HG03039 (cell line): ENCODE measurements at regions not wholly inside any gene's neighbourhood (a gene's known extent, or its start where the extent isn't known, plus 50 kb on each side); places are given as distances from the start of the nearest gene placed in this dataset.
"Not testable (repeated sequence)": the region's sequence is repeated elsewhere in the genome, so short reads cannot be mapped to it uniquely, and the experiment has no call there.

Source experiments
- ATAC-seq: cut with Tn5 transposase; IDR thresholded peaks from one replicate; pipeline ENCODE4 v1.9.1; 2021; ENCODE audit warnings: mild to moderate bottlenecking, moderate library complexity; ENCODE audit not compliant: unreplicated experiment

DNA sequence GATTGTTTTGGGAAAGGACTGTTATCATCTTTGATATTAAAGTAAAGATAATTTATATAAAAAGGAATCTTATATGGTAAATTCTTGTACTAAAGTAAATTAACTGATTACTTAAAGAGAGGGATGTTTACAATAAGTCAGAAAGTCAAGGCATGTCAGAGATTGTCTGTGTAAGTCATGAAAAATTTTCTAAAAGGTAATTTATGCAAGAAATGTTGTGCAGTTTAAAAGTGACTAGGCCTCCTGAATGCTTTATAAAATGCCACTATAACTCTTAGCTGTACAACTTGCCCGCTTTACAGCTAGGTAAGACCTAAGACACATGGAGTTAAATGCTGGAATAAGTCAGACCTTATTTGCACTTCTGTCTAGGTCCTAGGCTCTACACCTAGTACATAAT, 692.9 kb downstream of the GBE1 start:
- no peak for ATAC-seq

DNA sequence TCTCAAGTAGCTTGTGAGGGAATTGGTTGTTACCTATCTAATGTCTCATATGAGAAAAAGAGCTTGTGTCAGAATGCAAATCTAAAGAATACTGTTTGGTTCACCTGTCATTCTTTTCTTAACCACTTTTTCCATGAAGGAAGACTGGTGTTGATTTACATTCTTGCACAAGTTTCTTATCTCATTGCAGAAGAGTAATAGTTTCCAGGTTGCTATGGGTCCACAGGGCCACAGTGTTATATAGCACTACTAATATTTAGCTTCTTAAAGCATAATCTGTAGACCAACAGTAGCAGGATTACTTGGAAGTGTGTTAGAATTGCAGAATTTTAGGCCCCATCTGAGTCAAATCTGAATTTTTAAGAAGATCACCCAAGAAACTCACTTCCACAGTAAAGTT, 697.5 kb downstream of the GBE1 start:
- ATAC-seq = no peak

DNA sequence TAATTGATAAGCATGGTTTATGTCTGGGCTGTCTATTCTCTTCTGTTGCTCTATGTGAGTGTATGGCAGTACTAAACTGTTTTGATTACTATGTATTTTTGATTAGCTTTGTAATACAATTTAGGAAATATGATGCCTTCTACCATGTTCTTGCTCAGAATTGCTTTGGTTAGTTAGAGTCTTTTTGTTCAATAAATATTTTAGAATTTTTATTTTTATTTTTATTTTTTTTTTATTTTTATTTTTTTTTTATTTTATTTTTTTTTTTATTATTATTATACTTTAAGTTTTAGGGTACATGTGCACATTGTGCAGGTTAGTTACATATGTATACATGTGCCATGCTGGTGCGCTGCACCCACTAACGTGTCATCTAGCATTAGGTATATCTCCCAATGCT, 710.3 kb downstream of the GBE1 start:
- ATAC-seq = not testable (repeated sequence)

DNA sequence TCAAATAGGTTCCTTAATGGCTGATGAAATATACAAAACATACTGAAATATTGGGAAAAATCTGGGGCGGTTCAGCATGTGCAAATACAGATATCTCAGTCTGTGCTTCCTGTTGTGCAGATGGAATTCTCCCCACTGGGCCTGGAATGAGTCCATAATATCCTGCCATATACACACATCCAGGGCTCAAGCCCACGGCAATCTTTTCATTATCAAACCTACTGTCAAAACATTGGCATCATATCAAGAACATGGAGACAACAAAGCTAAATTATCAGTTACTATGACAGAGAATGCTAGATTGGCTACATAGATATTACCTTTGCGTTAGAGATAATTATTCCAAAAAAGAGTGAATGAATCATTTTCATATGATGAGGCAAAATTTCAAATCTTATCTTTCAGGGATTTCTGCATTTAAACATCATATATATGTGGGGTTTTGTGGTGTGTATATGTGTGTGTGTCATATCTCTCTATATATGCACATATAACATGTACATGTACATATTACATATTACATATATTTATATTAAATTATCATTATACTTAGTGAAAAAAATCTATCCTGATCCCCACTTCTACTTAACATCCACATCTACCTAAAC, 713.3 kb downstream of the GBE1 start:
- ATAC-seq = no peak

DNA sequence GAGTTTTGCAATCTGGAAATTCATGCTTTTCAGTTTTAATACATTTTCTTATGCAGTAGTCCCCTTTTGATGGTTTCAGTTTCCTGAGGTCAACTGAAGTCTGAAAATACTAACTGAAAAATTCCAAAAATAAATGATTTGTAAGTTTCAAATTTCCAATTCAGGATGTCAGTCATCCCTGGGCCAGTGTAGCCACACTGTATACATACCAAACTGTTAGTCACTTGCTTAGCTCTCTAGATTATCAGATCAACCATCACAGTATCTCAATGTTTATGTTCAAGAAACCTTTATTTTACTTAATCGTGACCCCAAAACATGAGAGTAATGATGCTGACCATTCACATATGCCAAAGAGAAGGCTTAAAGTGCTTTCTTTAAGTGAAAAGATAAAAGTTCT, 715.5 kb downstream of the GBE1 start:
- ATAC-seq = no peak

DNA sequence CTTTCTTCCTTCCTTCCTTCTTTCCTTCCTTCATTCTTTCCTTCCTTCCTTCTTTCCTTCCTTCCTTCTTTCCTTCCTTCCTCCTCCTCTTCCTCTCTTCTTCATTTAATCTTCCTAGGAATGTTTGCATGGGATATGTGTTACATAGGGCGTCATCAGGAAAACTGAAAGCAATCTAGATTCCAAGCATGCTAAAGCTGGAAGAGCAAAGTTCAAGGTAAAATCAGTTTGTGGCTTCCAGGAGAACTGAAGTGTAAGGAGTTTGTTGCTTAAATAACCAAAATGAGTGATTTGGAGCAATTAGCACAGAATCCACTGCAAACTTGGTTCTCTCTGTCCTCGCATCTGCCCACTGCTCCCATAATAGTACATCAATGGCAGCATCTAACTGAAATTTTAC, 716.2 kb downstream of the GBE1 start:
- ATAC-seq = no peak

DNA sequence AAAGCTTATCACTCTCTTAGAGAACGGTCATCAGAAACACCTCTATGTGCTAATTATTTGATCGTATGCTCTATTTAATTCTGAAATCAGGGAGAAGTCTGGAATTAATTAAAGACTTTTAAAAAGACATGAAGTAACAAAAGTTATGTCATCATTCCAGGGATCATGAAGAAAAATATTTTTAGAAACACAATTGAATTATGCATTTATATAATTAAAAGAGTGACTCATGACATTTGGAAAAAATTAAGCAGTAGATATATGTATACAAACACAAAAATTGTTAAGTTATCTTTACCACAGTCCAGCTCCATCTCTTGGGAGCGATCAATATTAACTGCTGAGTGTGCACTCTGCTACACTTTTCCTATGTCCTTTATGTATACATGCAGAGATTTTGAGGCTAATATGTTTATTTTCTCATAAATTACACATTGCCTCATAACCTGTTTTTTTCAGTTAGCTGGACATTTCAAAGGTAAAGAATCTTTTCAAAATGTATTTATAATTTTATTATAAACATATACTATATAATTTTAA, 717.7 kb downstream of the GBE1 start:
- no peak for ATAC-seq

DNA sequence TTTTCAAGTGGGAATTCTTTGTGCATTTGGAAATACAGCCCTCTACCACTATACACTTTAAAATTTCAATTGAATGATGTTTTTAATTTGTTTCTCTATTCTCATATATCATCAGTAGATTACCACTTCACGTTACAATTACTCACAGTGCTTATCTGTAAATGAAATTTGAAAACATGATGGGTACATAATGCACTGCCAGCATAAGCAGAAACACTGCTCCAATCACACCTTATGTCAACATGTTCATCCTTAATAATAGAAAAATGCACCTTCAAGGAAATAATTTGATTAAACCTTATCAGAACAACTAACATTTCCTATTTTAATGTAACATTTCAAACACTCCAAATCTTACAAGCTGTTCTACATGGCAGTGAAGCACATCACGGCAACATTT, 718.4 kb downstream of the GBE1 start:
- no peak for ATAC-seq

DNA sequence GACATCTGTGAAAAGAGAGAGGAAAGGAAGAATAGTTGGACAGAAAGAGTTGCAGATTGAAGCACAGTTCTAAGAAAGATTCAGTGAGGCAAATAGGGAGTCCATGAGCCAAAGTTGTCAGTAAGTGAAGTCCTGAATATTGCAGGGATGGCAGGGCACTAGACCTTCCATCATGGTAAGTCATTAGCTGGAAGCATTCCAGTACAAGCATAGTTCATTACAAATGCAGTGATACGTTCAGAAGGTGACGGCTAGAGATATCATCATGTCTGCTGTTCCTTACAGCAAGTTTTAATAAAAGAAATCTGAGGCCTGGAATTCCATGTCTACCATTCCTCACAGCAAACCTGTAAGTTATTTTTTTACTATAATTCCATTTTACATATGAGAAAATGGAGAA, 720.1 kb downstream of the GBE1 start:
- no peak for ATAC-seq

DNA sequence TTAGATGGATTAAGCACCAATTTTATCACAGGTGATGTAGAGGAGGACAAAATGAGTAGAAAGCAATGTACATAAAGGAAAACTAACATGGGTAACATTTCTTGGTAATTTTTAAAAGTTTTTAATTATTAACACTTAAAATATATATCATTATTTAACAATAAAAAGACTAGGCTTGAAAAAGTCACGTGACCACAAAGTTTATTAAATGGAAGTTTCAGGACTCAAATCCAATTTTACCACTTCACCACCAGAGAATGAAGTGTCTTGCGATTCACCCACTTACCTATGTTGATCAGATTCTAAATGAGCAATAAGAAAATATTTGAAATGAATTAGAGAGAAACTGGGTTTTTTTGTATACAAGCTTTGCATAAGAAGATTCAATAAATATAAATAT, 721.3 kb downstream of the GBE1 start:
- no peak for ATAC-seq

DNA sequence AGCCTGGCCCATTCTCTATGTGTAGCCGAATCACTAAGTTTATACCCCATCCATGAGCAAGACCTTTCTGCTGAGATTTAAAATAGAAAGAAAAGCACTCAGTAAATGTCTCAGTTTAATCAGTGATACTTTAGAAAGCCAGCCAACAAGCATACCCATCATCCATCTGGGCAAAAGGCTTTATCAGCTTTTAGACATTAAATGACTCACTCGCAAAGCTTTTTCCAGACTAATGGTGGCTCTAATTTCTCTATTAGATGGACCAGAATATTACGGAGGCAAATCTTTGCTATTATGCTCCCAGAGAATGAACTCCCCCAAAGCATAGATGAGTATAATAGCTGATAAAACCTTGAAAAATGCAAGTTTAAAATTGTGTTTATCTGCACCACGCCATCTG, 727.8 kb downstream of the GBE1 start:
- no peak for ATAC-seq

DNA sequence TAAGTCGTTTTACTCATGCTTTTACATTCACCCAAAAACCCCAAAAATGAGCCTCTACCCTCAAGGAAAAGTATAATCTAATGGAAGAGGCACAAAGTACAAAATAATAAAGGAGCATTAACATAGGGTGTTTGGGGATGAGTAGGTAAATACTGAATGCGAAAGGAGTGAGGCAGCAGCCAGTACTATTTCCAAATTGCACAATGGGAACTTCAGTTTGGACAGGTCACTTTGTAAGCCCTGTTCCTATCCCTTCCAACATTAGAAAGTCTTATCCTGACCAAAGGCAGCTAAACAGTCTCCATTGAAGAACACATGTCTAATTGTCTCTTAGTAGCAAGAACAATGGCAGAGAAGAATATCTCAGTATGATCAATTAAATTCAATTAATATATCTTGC, 728.3 kb downstream of the GBE1 start:
- no peak for ATAC-seq

DNA sequence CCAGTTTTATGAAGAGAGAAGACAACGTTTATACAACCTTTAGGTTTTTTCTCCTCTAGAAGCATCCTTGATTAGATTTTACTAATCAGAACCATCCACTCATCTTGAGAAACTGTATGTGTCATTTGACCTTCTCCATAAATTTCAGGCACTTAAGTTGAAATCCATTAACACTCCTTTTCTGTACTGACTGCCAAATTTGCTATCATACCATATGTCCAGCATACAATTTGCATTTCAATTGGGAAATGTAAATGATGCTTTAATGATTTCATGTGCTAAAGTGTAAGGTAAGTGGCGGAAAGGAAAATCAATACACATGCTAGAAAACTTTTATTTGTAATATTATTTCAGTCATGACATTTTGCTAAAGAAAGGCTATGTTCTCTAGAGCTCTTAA, 731.6 kb downstream of the GBE1 start:
- ATAC-seq = no peak

DNA sequence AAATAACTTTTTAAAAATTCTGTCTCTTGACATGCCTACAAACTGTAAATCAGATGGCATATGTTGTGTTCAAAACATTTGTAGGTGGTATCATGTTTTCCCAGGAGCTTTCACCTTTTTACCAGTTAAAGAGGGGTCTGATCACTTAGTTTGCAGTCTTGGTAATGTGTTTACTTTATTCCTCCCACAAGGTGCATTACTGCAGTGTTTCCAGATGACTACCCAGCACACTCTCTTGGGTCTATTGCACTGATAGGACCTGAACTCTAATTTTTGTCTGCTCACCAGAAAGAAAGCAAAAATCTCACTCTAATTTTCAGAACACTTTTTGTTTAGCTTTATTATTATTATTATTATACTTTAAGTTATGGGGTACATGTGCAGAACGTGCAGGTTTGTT, 734.1 kb downstream of the GBE1 start:
- ATAC-seq = no peak

DNA sequence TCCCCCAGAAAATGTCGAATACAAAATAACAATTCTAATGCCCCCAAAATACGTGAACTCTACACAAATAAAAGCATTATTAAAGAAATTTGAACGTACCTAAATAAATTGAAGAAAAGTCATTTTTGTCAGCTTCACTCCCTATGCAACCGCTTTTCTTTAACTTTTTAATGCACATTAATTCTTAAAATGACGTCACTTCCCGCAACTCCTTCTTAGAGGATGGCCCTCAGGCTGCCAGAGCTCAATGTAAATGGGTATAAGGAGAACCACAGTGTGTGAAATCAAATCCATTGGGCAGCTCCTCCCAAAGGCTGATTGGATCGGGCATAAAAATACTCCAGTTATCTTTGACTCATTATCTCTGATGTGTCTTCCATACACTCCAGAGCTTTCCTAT, 736.9 kb downstream of the GBE1 start:
- ATAC-seq = no peak

DNA sequence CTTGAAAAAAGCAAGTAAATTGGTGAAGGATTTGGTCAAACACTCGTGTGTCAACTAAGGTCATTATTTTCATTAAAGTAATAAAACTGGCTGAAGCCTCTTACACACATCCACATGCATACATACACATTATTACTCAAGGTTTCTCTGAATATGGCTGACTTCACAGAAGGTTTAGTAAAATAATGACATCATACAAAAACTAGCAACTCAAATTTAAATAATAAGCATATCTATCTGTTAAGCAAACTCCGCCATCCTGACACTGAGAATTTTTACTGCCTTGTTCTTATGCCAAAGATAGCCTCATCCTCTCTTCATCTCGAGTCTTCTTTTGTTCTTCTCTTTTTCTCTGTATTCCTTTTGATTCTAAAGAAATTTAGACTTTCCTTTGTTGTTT, 739.1 kb downstream of the GBE1 start:
- no peak for ATAC-seq

DNA sequence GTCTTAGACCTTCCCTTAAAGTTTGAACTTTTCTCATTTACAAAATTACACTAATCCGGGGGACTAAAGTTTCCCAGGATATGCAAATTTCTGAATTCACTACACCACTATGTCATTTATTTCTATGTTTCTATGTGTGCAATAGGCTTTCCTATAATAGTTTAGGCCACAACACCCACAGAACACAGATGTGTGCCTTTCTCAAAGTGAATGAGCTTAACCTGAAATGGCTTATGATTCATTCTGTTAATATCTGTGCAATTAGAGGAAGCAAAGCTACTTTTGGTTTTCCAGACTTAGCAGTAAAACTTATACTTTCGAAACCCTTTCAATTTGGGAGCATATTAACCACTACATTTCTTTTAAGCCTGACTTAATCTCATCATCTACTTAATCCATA, 748.1 kb downstream of the GBE1 start:
- ATAC-seq = no peak

DNA sequence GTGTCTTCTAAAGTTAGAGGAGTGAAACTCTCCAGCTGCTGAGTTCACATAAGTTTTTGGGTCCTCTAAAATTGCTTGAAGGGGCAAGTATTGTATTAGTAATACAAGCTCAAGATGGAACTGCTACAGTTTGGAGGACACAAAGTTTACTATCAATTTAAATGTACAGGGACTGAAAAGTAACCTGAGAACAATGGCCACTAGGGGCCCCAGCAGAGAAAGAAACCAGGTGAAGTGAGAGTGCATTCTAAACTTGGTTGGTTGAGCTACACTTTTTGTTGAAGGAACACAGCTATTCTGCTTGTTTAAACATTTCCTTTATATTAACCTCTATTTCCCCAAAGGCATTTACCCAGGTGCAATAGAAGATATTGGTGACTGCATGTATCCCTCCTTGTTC, 755.5 kb downstream of the GBE1 start:
- ATAC-seq = no peak

DNA sequence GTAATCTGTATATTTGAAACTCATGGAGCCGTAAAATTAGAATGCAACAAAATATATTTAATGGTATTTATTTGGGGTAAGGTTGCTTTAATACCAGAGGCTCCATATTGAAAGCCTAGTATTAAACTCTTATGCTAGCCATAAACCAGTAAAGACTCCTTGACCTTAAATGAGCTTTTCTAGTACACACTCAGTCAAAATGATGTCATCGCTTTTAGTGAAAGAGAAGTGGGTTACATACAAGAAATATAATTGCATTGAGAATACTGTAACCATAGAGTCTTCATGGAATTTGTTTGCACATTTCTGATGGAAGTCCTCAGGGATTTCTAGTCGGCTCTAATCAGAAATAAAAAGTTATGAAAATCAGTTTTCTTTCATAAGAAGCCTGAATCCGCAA, 757.6 kb downstream of the GBE1 start:
- ATAC-seq = no peak

DNA sequence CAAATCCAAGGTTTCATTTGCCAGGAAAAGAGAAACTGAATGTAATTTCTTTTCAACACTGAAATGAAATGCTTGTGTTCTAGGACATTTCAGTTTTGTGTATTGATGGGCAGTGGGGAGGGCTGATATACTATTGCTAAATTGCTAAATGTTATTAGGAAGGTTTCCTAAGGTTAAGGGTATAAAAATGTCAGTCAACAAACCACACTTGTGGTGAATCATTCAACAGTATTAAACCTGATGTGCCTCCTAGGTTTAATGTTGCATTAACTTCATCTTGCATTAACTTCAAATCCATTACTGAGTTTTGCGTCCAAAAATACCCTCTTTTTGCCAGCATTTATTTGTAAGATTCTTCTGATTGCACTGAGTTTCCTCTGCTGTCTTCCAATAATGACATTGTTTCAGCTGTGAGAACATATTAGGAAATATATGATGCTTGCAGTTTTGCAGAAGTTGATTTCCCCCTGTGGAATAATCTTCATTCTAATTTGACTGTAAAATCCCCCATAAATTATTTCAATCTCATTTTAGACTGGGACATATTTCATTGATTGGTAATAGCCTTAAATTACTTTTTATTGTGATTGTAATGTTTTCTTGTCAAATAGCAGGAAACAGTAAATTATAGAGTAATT, 758.3 kb downstream of the GBE1 start:
- ATAC-seq = no peak

DNA sequence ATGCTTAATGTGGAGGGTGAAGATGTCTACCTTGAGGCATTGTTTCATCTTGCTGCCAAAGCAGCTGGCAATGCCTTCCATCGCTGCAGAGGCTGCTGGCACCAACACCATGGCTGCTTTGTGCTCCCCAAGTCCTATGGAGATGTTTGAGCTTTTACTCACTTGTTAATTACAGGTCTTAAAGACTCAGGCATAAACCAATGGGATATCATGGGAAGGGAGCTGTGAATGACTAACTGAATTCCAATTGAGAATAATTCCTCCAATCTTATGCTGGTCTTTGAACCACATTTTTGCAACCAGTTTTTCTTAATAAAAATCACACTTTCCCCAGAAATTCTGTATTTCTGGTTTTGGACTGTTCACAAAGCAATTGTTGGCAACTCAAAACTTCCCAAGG, 762.0 kb downstream of the GBE1 start:
- no peak for ATAC-seq

DNA sequence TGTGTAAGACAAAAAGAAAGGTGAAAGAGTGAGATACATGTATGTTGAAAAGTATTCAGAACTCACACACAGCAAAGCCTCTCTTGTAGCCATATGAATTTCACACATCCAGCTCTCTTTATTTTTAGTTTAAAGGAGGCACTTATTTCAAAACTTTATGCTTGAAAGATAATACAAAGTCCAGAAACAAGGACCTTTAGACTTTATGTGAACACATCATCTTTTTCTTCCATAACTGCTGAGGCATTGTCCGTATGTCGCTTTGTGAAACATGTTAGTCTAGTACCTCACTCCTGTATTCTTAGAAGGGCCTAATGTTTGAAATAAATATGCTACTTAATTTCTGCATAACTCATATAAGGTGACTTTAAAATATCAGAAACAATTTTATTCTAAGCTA, 763.4 kb downstream of the GBE1 start:
- ATAC-seq = no peak

DNA sequence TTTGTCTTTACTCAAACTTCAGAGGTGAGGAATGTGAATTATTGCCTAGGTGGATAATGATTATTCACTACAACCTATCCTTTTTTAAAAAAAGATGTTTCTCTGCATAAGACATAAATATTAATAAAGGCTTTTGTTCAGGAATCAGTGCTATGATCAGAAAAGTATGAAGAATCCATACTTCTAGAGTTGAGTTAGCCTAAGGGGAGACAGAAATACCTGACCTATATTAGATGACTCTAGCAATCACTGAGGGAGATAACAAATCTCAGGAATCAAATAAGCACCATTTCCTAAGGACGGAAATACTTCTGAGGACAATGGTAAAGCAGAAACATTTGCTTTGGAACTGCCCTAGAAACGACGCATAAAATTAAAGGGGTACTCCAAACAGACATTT, 763.8 kb downstream of the GBE1 start:
- ATAC-seq = no peak
